GM12878 (cell line): ENCODE measurements at regions not wholly inside any gene's neighbourhood (a gene's known extent, or its start where the extent isn't known, plus 50 kb on each side); places are given as distances from the start of the nearest gene placed in this dataset.

Experiments
- ATAC-seq: fragments of 200-7000 bp; cut with Tn5 transposase; 3 replicates; pipeline ENCODE4 v1.9.1; 2020; ENCODE audit warnings: mild to moderate bottlenecking, moderate library complexity
- BruUV-seq: library from RNA; stranded (reverse); fragments of 400-500 nt; replicated peaks from 2 replicates; lab custom pipeline; 2021; lab: Mats Ljungman, UMichigan
- CTCF ChIA-PET: fragments of 300-600 bp; sonication (Branson Sonifier 250); formaldehyde crosslinking; extraction: SDS; loops from one replicate; lab custom pipeline; 2021; ENCODE audit warnings: inconsistent platforms; lab: Yijun Ruan, JAX
- POLR2A ChIA-PET: fragments of 350-600 bp; formaldehyde crosslinking; extraction: SDS; loops from one replicate; lab custom pipeline; 2021; ENCODE audit warnings: inconsistent platforms; lab: Charles Lee
- RAD21 ChIA-PET: fragments of 300-600 bp; sonication (Branson Sonifier 250); formaldehyde crosslinking; loops from one replicate; lab custom pipeline; 2023; ENCODE audit warnings: antibody characterized with exemption; ENCODE audit not compliant: unreplicated experiment; lab: Charles Lee
- SMC1A ChIA-PET: fragments of 300-600 bp; sonication (Branson Sonifier 250); formaldehyde crosslinking; loops from one replicate; lab custom pipeline; 2023; ENCODE audit not compliant: unreplicated experiment, uncharacterized antibody; lab: Charles Lee
- DNase-seq: peaks from one replicate; pipeline ENCODE4 v3.0.0-alpha.2; 2011; ENCODE audit warnings: low read depth, low spot score
- FAIRE-seq: peaks from 3 replicates; lab custom pipeline; 2011; peaks lifted over from hg19 to GRCh38; lab: Jason Lieb, UNC
- H2AFZ ChIP-seq: 2 replicates; pipeline ENCODE4 v1.6.0; 2011; ENCODE audit warnings: low read depth, low read length, control low read depth; ENCODE audit not compliant: control insufficient read depth
- H3K27ac ChIP-seq: 2 replicates; pipeline ENCODE4 v1.5.1; 2011; ENCODE audit warnings: control low read depth; ENCODE audit not compliant: control insufficient read depth, insufficient read depth
- H3K27me3 ChIP-seq, 2 experiments: replicated peaks in 1 of 2; 2 replicates each; pipeline versions ENCODE4 v1.6.0 to v1.6.1; 2011; ENCODE audit warnings: low read length in 1 of 2; ENCODE audit not compliant: control insufficient read depth in 2 of 2, insufficient read depth in 2 of 2
- H3K36me3 ChIP-seq, 2 experiments: 2 replicates each; pipeline ENCODE4 v1.5.1; 2011; ENCODE audit warnings: low read length in 1 of 2; ENCODE audit not compliant: control insufficient read depth in 2 of 2, insufficient read depth in 2 of 2
- H3K4me1 ChIP-seq: 2 replicates; pipeline ENCODE4 v1.6.1; 2011; ENCODE audit warnings: mild to moderate bottlenecking, low read length, moderate library complexity, mixed read lengths; ENCODE audit not compliant: control insufficient read depth, insufficient read depth
- H3K4me2 ChIP-seq: 2 replicates; pipeline ENCODE4 v1.6.0; 2011; ENCODE audit warnings: control low read depth; ENCODE audit not compliant: control insufficient read depth, insufficient read depth
- H3K4me3 ChIP-seq: fragments of 200-600 bp; sonication (generic); 2 replicates; pipeline ENCODE4 v1.5.1; 2016
- H3K79me2 ChIP-seq: 2 replicates; pipeline ENCODE4 v1.6.0; 2011; ENCODE audit warnings: low read length; ENCODE audit not compliant: control insufficient read depth, insufficient read depth
- H3K9ac ChIP-seq: 2 replicates; pipeline ENCODE4 v1.8.0; 2011; ENCODE audit warnings: low read length, control low read depth, mixed read lengths; ENCODE audit not compliant: control insufficient read depth, insufficient read depth
- H3K9me3 ChIP-seq: replicated peaks from 3 replicates; pipeline ENCODE4 v1.5.1; 2011; ENCODE audit warnings: mild to moderate bottlenecking, low read length; ENCODE audit not compliant: control insufficient read depth, insufficient read depth
- H4K20me1 ChIP-seq: 2 replicates; pipeline ENCODE4 v1.6.0; 2011; ENCODE audit not compliant: control insufficient read depth, insufficient read depth
- ATF2 ChIP-seq: IDR thresholded peaks from 2 replicates; pipeline ENCODE4 v1.6.1; 2012; ENCODE audit warnings: low read length, inconsistent platforms
- ATF7 ChIP-seq: fragments of 450-650 bp; IDR thresholded peaks from 2 replicates; pipeline ENCODE4 v1.6.1; 2016; ENCODE audit warnings: low read depth, mild to moderate bottlenecking
- CEBPB ChIP-seq, 2 experiments: fragments of 150-350 bp in 1 of 2; IDR thresholded peaks; 2 replicates each; pipeline ENCODE4 v1.6.1; 2012 to 2014; ENCODE audit warnings: low read depth in 2 of 2, low read length in 2 of 2, borderline replicate concordance in 1 of 2, inconsistent platforms in 1 of 2
- CREM ChIP-seq: IDR thresholded peaks from 2 replicates; pipeline ENCODE4 v1.6.1; 2014; ENCODE audit warnings: antibody characterized with exemption, low read depth
- ETV6 ChIP-seq, 2 experiments: fragments of 450-650 bp in 1 of 2; IDR thresholded peaks in 1 of 2; conservative IDR thresholded peaks in 1 of 2; 2 replicates each; pipeline ENCODE4 v1.6.1; 2014; ENCODE audit warnings: antibody characterized with exemption in 1 of 2, borderline replicate concordance in 1 of 2, low read depth in 1 of 2, mild to moderate bottlenecking in 1 of 2, moderate library complexity in 1 of 2
- FOXM1 ChIP-seq: IDR thresholded peaks from 2 replicates; pipeline ENCODE4 v1.6.1; 2012; ENCODE audit warnings: low read depth, mild to moderate bottlenecking, inconsistent platforms, low read length, moderate library complexity
- HDAC2 ChIP-seq: fragments of 200-600 bp; sonication (generic); IDR thresholded peaks from 2 replicates; pipeline ENCODE4 v1.6.1; 2017
- IKZF2 ChIP-seq, 2 experiments: fragments of 450-650 bp; IDR thresholded peaks; 2 replicates each; pipeline ENCODE4 v1.6.1; 2017; ENCODE audit warnings: mild to moderate bottlenecking in 2 of 2, moderate library complexity in 2 of 2
- KAT2A ChIP-seq: conservative IDR thresholded peaks from 2 replicates; pipeline ENCODE4 v1.6.1; 2011; ENCODE audit warnings: low read depth, low read length; ENCODE audit not compliant: control insufficient read depth
- LARP7 ChIP-seq: fragments of 450-650 bp; IDR thresholded peaks from 2 replicates; pipeline ENCODE4 v1.6.1; 2017; ENCODE audit warnings: mild to moderate bottlenecking
- NFIC ChIP-seq: IDR thresholded peaks from 2 replicates; pipeline ENCODE4 v1.6.1; 2012; ENCODE audit warnings: low read depth, mild to moderate bottlenecking, inconsistent platforms, low read length, moderate library complexity
- NR2C1 ChIP-seq: fragments of 450-650 bp; IDR thresholded peaks from 2 replicates; pipeline ENCODE4 v1.6.1; 2017; ENCODE audit warnings: antibody characterized with exemption, mild to moderate bottlenecking, moderate library complexity
- NR2C2 ChIP-seq: IDR thresholded peaks from 2 replicates; pipeline ENCODE4 v1.6.1; 2011; ENCODE audit warnings: borderline replicate concordance, low read depth; ENCODE audit not compliant: control insufficient read depth, insufficient read length
- NRF1 ChIP-seq: conservative IDR thresholded peaks from 2 replicates; pipeline ENCODE4 v1.6.1; 2011; ENCODE audit warnings: mild to moderate bottlenecking, low read depth, low read length, improper control_type of control experiment
- POLR2AphosphoS5 ChIP-seq: IDR thresholded peaks from 2 replicates; pipeline ENCODE4 v1.6.1; 2011; ENCODE audit warnings: mild to moderate bottlenecking, low read length, inconsistent platforms
- RELA ChIP-seq: fragments of 450-650 bp; IDR thresholded peaks from 2 replicates; pipeline ENCODE4 v1.8.0; 2014; ENCODE audit warnings: borderline replicate concordance; ENCODE audit not compliant: partially characterized antibody
- YBX1 ChIP-seq: fragments of 450-650 bp; IDR thresholded peaks from 2 replicates; pipeline ENCODE4 v1.6.1; 2016; ENCODE audit warnings: antibody characterized with exemption
- ZNF207 ChIP-seq: fragments of 450-650 bp; IDR thresholded peaks from 2 replicates; pipeline ENCODE4 v1.6.1; 2014; ENCODE audit warnings: antibody characterized with exemption, mild to moderate bottlenecking, borderline replicate concordance
- ZZZ3 ChIP-seq: IDR thresholded peaks from 2 replicates; pipeline ENCODE4 v1.6.1; 2011; ENCODE audit warnings: low read depth; ENCODE audit not compliant: control insufficient read depth, insufficient read length
- WGBS: methylation state at CpG from one replicate; pipeline ENCODE4 v1.1.6; 2016; ENCODE audit warnings: low lambda C conversion rate; ENCODE audit not compliant: insufficient replicate concordance, insufficient coverage; ENCODE audit errors: missing lambda C conversion rate; 5-methylcytosine and 5-hydroxymethylcytosine counted together
- in situ Hi-C: fragments of 300-500 bp; cut with MboI; formaldehyde crosslinking; loops from 9 replicates; pipeline ENCODE4 v1.14.3; 2018; ENCODE audit warnings: mixed read lengths
- intact Hi-C: fragments of 100-400 bp; cut with micrococcal nuclease; formaldehyde crosslinking; loops from one replicate; pipeline ENCODE4 v1.14.2; 2022; ENCODE audit not compliant: unreplicated experiment
- TF ChIP-seq, protein P1 (sequence below): IDR thresholded peaks from 2 replicates; pipeline ENCODE4 v1.6.1; 2011; ENCODE audit warnings: mild to moderate bottlenecking, low read depth, low read length, moderate library complexity; ENCODE audit not compliant: insufficient replicate concordance
- TF ChIP-seq, protein P2 (sequence below): fragments of 450-650 bp; conservative IDR thresholded peaks from 2 replicates; pipeline ENCODE4 v1.6.1; 2017; ENCODE audit warnings: mild to moderate bottlenecking, moderate library complexity

DNA sequence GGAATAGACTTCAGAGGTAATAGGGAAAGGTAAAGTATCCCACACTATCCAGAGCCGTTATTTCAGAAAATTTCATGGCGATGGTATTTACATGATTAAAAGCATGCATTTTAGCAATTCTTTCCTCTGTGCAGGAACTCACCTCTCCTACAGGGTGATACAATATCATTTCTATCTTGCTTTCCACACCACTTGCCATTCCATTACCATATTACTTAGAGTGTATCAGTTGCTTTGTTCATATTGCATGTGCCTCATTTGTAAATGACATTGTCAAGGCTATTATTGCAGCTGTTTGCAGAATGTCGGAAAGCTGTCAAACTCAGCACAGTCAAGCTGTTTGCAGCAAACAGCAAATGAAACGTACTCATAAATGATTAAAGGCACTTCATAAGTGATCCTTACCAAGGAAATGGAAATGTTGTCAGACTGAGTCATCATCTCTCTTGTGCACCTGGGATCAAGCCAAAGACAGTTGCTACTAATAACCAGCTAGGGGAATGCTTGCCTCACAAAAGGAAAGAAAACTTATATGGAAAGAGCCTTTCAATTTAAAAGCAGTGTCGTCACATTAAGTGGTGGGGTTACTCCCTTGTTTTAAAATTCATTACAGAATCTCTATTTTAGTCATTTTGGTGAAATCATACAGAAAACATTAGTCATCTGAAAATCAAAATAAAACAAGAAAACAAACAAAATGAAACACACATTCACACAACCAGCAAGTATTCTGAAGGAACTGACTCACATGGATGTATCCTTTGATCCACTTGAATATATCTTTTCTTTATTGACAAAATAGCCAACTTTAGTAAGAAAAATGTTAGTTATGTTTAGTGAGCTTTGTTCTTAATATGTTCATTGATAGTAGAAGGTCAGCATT is 1064.1 kb upstream of the CNTNAP5 start:
- Histone ChIP-seq H3K27me3 (no peaks in the 10 kb centered on the region), H3K27ac (no peak overlapping the region), H3K4me1 (no peaks in the 10 kb centered on the region), H3K9me3 (no peaks in the 10 kb centered on the region), H3K36me3 (no peaks in the 10 kb centered on the region), H3K79me2 (no peaks in the 10 kb centered on the region), H3K4me2 (no peak overlapping the region), H3K9ac (no peak overlapping the region), H2AFZ (no peak overlapping the region), H3K4me3 (no peak overlapping the region), H4K20me1 (no peaks in the 10 kb centered on the region)
- BruUV-seq: no TSS peak
- POLR2A ChIA-PET: interaction anchor here (0.6 kb wide), 1 partner anchor 450 kb away, joined by 3 read pairs; no protein-coding TSS in a partner anchor
- RAD21 ChIA-PET: no interaction called here
- in situ Hi-C loops: no loop called here
- SMC1A ChIA-PET: no interaction called here
- WGBS: 30% methylated on average over 5 of the region's 5 CpGs
- intact Hi-C loops: no loop called here
- no peak for DNase-seq
- CTCF ChIA-PET: no interaction called here
- peak; percentile 44 for ATAC-seq
- FAIRE-seq: no peak
- TF ChIP-seq LARP7 (no peak), IKZF2 (IDR thresholded peaks at IDR 0.05) (no peak), NRF1 (no peak), NR2C2 (no peak), RELA (no peak), ZZZ3 (no peak), CEBPB (IDR thresholded peaks at IDR 0.05; ENCODE audit: borderline replicate concordance in 1 of 2, low read depth in 2 of 2, low read length in 2 of 2) (no peak), HDAC2 (no peak), YBX1 (no peak), CREM (peak; percentile 26; the same call in 1 of the 2 replicates), POLR2AphosphoS5 (no peak), ZNF207 (no peak), ETV6 (conservative IDR thresholded peaks at IDR 0.05 in 1 of 2, IDR thresholded peaks at IDR 0.05 in 1 of 2; ENCODE audit: borderline replicate concordance in 1 of 2, low read depth in 1 of 2) (no peak), NR2C1 (no peak), FOXM1 (peak; percentile 32; the same call in 1 of the 2 replicates), KAT2A (no peak), ATF7 (no peak), ATF2 (peak; percentile 32; the same call in 1 of the 2 replicates), NFIC (peak; percentile 38; the same call in 1 of the 2 replicates)
- TF ChIP-seq, protein P1, sequence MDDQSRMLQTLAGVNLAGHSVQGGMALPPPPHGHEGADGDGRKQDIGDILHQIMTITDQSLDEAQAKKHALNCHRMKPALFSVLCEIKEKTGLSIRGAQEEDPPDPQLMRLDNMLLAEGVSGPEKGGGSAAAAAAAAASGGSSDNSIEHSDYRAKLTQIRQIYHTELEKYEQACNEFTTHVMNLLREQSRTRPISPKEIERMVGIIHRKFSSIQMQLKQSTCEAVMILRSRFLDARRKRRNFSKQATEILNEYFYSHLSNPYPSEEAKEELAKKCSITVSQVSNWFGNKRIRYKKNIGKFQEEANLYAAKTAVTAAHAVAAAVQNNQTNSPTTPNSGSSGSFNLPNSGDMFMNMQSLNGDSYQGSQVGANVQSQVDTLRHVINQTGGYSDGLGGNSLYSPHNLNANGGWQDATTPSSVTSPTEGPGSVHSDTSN: no peak
- TF ChIP-seq, protein P2, sequence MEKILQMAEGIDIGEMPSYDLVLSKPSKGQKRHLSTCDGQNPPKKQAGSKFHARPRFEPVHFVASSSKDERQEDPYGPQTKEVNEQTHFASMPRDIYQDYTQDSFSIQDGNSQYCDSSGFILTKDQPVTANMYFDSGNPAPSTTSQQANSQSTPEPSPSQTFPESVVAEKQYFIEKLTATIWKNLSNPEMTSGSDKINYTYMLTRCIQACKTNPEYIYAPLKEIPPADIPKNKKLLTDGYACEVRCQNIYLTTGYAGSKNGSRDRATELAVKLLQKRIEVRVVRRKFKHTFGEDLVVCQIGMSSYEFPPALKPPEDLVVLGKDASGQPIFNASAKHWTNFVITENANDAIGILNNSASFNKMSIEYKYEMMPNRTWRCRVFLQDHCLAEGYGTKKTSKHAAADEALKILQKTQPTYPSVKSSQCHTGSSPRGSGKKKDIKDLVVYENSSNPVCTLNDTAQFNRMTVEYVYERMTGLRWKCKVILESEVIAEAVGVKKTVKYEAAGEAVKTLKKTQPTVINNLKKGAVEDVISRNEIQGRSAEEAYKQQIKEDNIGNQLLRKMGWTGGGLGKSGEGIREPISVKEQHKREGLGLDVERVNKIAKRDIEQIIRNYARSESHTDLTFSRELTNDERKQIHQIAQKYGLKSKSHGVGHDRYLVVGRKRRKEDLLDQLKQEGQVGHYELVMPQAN: no peak
